ENCODE measurements at regions not wholly inside any gene's neighbourhood (a gene's known extent, or its start where the extent isn't known, plus 50 kb on each side); places are given as distances from the start of the nearest gene placed in this dataset.

GRCh38 chr16:17744921-17745572 is 274.3 kb upstream of the XYLT1 start:
- TF ChIP-seq POLR2AphosphoS5 (IDR thresholded peaks at IDR 0.05; ENCODE audit: borderline replicate concordance, low read depth, low read length) (no peak), EZH2 (IDR thresholded peaks at IDR 0.05) (no peak)

Data from SK-N-MC (cell line).